Fibroblast of lung (primary cell): ENCODE measurements at regions not wholly inside any gene's neighbourhood (a gene's known extent, or its start where the extent isn't known, plus 50 kb on each side); places are given as distances from the start of the nearest gene placed in this dataset.
A peak's percentile ranks its signal among the peaks of the same experiment; 100 is the strongest.

Source experiments
- DNase-seq, 2 donors: peaks; one replicate each; pipeline versions ENCODE4 v3.0.0 to v3.0.0-alpha.2; 2010; ENCODE audit warnings: low read depth in 2 of 2
- H2AFZ ChIP-seq: 2 replicates; pipeline ENCODE4 v1.5.1; 2012; ENCODE audit warnings: low read length, control low read depth, inconsistent platforms
- H3K27ac ChIP-seq: 2 replicates; pipeline ENCODE4 v1.5.1; 2011; ENCODE audit warnings: low read length, control low read depth; ENCODE audit not compliant: insufficient read depth
- H3K27me3 ChIP-seq: 2 replicates; pipeline ENCODE4 v1.5.1; 2011; ENCODE audit warnings: mild to moderate bottlenecking, low read length; ENCODE audit not compliant: control insufficient read depth, insufficient read depth
- H3K36me3 ChIP-seq: 2 replicates; pipeline ENCODE4 v1.5.1; 2011; ENCODE audit warnings: low read length; ENCODE audit not compliant: control insufficient read depth, insufficient read depth
- H3K4me1 ChIP-seq: 2 replicates; pipeline ENCODE4 v1.5.1; 2011; ENCODE audit warnings: low read length; ENCODE audit not compliant: control insufficient read depth, insufficient read depth; ENCODE audit errors: extremely low read depth
- H3K4me2 ChIP-seq: 2 replicates; pipeline ENCODE4 v1.5.1; 2011; ENCODE audit warnings: low read length, control low read depth; ENCODE audit not compliant: insufficient read depth; ENCODE audit errors: extremely low read depth
- H3K4me3 ChIP-seq, 4 experiments: fragments of 200-600 bp in 1 of 4; sonication (generic) in 1 of 4; replicated peaks in 1 of 4; 2 replicates each; pipeline ENCODE4 v1.5.1; 2011 to 2016; ENCODE audit warnings: low read length in 4 of 4, low read depth in 3 of 4, mild to moderate bottlenecking in 3 of 4, control low read depth in 2 of 4, inconsistent platforms in 1 of 4, mixed read lengths in 1 of 4; ENCODE audit not compliant: insufficient read depth in 1 of 4; ENCODE audit errors: control extremely low read depth in 1 of 4
- H3K79me2 ChIP-seq: 2 replicates; pipeline ENCODE4 v1.5.1; 2012; ENCODE audit warnings: mild to moderate bottlenecking, low read length, inconsistent platforms; ENCODE audit not compliant: control insufficient read depth, insufficient read depth
- H3K9ac ChIP-seq: 2 replicates; pipeline ENCODE4 v1.5.1; 2011; ENCODE audit warnings: mild to moderate bottlenecking, low read length, control low read depth; ENCODE audit not compliant: insufficient read depth
- H3K9me3 ChIP-seq: 2 replicates; pipeline ENCODE4 v1.5.1; 2012; ENCODE audit warnings: low read depth, low read length; ENCODE audit not compliant: control insufficient read depth, insufficient read depth
- H4K20me1 ChIP-seq: 2 replicates; pipeline ENCODE4 v1.5.1; 2011; ENCODE audit warnings: low read length; ENCODE audit not compliant: control insufficient read depth, insufficient read depth; ENCODE audit errors: extremely low read depth
- CTCF ChIP-seq, 2 donors: IDR thresholded peaks in 1 of 2; conservative IDR thresholded peaks in 1 of 2; 1 replicate in 1 of 2; 2 replicates in 1 of 2; pipeline ENCODE4 v1.5.1; 2011 to 2012; ENCODE audit warnings: low read length in 2 of 2, control low read depth in 1 of 2, inconsistent platforms in 1 of 2, low read depth in 1 of 2, mild to moderate bottlenecking in 1 of 2
- EZH2 ChIP-seq: IDR thresholded peaks from 2 replicates; pipeline ENCODE4 v1.5.1; 2012; ENCODE audit warnings: low read length, control low read depth, mild to moderate bottlenecking; ENCODE audit errors: missing control alignments

DNA sequence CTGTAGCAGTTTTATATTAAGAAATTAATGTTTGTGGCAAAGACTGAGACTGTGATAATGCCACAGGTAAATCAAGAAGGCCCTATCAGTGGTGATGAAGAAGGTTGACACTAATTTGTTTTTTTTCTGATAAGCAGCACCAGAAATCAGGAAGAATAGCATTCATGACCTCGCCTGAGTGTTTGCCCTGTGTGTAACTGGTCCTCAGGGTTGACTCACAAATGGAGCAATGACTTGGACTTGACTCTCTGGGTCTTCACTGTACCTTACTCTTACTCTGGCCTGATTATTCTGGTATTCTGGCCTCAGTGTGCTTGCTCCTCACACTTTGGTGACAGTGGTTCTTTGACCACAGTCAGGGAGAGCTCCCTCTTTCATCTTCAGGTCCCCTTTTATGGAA is 243.9 kb downstream of the HAO1 start:
- TF ChIP-seq CTCF (conservative IDR thresholded peaks at IDR 0.05 in 1 of 2, IDR thresholded peaks at IDR 0.05 in 1 of 2; ENCODE audit: low read depth in 1 of 2, low read length in 2 of 2), result no peak
- TF ChIP-seq EZH2, result no peak
- Histone ChIP-seq H3K9ac (no peak overlapping the region), H4K20me1 (no peaks in the 10 kb centered on the region), H3K27me3 (no peaks in the 10 kb centered on the region), H2AFZ (no peak overlapping the region), H3K4me3 (no peak overlapping the region), H3K27ac (no peak overlapping the region), H3K36me3 (no peaks in the 10 kb centered on the region), H3K9me3 (no peaks in the 10 kb centered on the region), H3K4me1 (no peaks in the 10 kb centered on the region), H3K4me2 (no peak overlapping the region), H3K79me2 (no peaks in the 10 kb centered on the region)
- peak in 1 of 2 donors; percentile 52 for DNase-seq

DNA sequence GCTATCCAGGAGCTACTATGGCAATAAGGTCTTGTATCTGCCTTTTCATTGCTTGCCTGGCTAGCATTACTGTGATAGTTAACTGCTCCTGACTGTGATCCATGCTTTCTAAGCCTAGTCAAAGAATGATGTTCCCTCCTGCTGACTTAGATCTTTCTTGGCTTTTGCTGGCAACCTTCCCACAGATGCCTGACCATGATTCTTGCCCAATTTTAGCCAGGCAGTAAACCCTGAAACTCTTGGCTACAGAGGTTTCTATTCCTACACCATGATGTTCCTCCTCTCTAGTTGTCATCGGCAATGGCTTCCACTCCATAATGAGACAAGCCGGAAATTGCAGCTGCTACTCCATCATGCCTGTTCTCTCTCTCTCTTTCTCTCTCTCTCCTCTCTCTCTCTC is 238.1 kb downstream of the HAO1 start:
- no peak overlapping the region for H2AFZ ChIP-seq
- no peaks in the 10 kb centered on the region for H3K27me3 ChIP-seq
- no peaks in the 10 kb centered on the region for H3K79me2 ChIP-seq
- no peak overlapping the region for H3K4me3 ChIP-seq
- H3K36me3 ChIP-seq, result no peaks in the 10 kb centered on the region
- peak in 1 of 2 donors; percentile 1 for DNase-seq
- H4K20me1 ChIP-seq, result no peaks in the 10 kb centered on the region
- no peaks in the 10 kb centered on the region for H3K4me1 ChIP-seq
- H3K27ac ChIP-seq, result no peak overlapping the region
- TF ChIP-seq CTCF (conservative IDR thresholded peaks at IDR 0.05 in 1 of 2, IDR thresholded peaks at IDR 0.05 in 1 of 2; ENCODE audit: low read depth in 1 of 2, low read length in 2 of 2) (no peak), EZH2 (no peak)
- no peaks in the 10 kb centered on the region for H3K9me3 ChIP-seq
- no peak overlapping the region for H3K4me2 ChIP-seq
- no peak overlapping the region for H3K9ac ChIP-seq

DNA sequence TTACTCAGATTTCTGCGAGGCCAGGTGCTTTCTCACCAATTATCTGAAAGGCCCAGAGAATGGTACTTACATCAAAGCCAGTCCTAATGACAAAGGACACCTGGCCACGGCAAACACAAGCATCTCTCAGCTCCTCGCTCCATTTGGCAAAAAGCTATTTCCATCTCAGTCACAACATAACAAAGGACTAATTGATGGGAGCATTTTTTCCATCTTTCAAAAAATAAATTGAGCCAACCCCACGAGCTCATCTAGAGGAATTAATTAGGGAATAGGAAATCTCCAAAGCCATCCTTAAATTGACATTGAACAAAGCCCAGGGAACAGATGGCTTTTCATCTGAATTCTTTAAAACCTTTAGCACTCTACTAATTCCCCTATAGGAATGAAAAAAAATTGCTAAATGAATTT is 236.7 kb downstream of the HAO1 start:
- Histone ChIP-seq H3K4me3 (no peak overlapping the region), H3K36me3 (no peaks in the 10 kb centered on the region), H3K9me3 (no peaks in the 10 kb centered on the region), H3K79me2 (no peaks in the 10 kb centered on the region), H2AFZ (no peak overlapping the region), H3K27ac (no peak overlapping the region), H3K4me2 (no peak overlapping the region), H3K27me3 (no peaks in the 10 kb centered on the region), H3K4me1 (no peaks in the 10 kb centered on the region), H4K20me1 (no peaks in the 10 kb centered on the region), H3K9ac (no peak overlapping the region)
- TF ChIP-seq CTCF (conservative IDR thresholded peaks at IDR 0.05 in 1 of 2, IDR thresholded peaks at IDR 0.05 in 1 of 2; ENCODE audit: low read depth in 1 of 2, low read length in 2 of 2) (no peak), EZH2 (no peak)
- no peak for DNase-seq
